Stimulated activated CD4-positive, alpha-beta T cell treated with anti-CD3 and anti-CD28 coated beads, Interleukin-15, amount 100 ng/mL, for 48 hours (primary cell): ENCODE measurements at regions not wholly inside any gene's neighbourhood (a gene's known extent, or its start where the extent isn't known, plus 50 kb on each side); places are given as distances from the start of the nearest gene placed in this dataset.

Source experiments
- DNase-seq, 2 donors: peaks; one replicate each; pipeline ENCODE4 v3.0.0-alpha.2; 2020; ENCODE audit warnings: low read depth in 2 of 2

DNA sequence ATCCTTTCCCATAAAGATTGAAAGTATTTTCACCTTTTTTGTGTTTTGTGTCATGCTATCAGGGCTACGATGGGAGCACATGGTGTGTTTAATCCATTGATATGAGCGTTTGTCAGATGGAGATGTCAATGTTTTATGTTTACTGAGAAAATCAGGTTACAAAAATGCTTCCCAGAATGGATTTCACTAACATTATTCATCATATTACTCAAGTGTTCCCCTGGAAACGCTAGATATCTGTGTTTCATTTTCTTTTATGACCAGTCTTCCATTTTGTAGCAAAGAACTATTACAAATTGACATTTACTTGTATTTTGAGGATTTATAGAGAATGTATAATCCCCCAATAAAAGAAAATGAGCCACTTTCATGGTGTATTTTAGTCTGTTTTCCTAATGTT is 293.5 kb upstream of the AKR1E2 start:
- no peak for DNase-seq

DNA sequence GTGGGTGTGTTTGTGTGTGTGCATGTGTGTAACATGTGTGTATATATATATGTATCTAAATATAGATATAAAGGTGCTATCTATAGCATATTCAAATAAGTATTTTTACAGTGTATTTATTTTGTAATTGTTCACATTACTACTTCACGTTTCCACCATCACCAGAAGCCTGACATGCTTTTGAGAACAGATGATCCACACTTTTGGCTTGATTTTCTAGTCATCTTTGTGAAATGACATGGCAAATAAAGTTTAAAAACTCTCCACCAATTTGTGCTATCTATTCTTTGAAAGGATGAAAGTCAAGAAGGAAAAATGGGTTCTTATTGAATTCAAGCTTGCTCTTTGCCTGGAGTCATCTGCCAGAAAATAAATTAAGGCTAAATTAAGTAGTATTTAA is 294.0 kb upstream of the AKR1E2 start:
- DNase-seq = no peak

DNA sequence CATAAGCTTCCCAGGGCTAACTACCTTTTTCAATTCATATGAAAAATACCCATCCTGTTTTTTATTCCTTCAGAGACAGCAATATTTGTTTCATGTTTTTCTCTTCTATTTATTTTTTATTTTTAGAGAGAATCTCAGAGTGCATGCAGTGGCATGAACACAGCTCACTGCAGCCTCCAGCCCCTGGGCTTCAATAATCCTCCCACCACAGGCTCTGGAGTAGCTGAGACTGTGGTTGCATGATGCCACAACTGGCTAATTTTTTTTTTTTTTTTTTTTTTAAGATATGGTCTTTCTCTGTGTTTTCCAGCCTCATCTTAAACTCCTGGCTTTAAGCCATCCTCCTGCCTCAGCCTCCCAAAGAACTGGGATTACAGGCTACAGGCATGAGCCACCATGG is 296.7 kb upstream of the AKR1E2 start:
- DNase-seq = no peak

DNA sequence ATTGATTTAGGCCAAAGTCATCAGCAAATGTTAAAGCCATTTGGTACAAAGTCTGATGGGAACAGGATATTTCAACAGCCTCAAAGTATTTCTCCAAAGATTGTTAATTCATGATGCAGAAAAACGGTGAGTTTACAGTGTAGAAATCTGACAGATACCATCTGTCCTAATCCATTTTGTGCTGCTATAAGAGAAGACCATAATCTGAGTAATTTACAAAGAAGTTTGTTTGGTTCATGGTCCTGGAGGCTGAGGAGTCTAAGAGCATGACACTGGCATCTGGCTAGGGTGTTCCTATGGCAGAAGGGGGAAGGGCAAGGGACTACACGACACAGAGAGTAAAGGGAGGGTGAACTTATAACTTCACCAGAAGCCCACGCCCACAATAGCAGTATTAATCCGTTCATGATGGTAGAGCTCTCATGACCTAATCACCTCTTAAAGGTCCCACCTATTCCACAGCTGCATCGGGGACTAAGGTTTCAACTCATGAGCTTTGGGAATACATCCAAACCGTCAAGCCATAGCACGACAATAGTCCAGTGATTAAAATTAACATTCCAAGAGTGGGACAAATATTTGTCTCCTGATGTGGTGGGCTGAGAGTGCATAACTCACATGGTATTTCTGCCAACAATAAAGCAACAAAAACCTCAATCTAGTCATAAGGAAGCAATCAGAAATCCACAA is 298.6 kb upstream of the AKR1E2 start:
- no peak for DNase-seq

DNA sequence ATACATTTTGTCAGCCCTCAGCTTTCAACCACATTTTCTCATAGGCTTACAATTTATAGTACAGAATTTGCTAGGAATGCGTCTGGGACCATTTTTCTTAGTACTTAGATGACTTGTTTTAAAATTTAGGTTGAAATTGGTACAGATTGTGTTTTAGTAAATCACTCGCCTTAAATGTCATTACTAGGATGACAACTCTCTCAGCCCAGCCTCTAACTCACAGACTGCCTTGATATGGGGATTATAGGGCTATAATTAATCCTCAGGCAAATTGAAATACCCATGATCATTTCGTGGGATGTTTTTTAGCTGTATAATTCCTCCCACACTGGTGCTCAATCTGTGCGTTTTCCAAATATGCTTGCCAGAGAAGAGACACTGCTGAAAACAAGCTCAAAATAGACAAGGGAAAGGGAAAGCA is 299.7 kb upstream of the AKR1E2 start:
- DNase-seq = no peak

DNA sequence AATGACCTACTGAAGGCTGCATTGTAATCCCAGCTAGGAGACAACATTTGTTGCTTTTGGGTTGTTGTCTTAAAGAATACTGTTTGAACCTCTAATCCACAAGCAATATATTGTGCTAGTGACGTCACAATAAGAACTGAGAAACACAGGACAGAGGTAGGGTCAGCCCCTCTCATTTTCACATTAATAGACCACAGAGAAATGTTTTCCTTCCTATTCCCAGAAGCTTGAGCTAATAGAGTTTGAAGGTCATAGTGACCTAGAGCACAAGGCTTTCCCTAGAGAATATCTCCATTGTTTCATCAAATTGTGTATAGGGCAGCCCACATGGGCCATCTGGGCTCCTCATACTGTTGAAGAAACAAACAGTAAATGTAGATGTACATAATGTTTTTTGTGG is 300.9 kb upstream of the AKR1E2 start:
- DNase-seq = no peak

DNA sequence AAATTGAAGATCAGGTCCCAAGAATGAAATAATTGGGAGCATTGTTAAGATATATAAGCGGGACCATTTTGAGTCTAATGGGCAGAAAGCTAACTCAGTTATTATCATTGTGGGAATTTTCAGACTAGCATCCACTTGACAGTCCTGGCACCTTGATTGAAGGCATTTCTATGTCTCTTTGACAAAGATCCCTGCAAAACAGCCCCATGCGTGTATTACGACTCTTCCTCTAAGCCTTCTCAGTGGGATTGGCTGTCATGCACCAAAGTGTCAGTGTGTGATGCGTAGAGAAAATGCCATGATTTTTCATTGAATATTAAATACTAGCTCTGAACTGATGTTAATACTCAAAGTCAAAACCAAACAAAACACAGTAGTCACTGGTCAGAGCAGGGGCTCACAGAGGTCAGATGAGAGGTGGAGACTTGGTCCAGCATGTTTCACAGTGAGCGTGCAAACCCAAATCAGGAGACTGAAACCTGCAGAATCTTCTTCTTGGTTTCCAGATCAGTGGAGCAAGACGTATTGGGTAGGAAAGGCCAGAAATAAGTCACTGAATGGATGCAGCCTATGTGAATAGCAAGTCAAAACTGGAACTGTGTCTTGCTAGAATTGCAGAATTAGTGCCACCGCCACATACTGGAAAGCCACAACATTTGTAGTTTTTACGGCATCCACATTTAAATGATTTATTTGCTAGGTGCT is 303.6 kb upstream of the AKR1E2 start:
- DNase-seq = no peak

DNA sequence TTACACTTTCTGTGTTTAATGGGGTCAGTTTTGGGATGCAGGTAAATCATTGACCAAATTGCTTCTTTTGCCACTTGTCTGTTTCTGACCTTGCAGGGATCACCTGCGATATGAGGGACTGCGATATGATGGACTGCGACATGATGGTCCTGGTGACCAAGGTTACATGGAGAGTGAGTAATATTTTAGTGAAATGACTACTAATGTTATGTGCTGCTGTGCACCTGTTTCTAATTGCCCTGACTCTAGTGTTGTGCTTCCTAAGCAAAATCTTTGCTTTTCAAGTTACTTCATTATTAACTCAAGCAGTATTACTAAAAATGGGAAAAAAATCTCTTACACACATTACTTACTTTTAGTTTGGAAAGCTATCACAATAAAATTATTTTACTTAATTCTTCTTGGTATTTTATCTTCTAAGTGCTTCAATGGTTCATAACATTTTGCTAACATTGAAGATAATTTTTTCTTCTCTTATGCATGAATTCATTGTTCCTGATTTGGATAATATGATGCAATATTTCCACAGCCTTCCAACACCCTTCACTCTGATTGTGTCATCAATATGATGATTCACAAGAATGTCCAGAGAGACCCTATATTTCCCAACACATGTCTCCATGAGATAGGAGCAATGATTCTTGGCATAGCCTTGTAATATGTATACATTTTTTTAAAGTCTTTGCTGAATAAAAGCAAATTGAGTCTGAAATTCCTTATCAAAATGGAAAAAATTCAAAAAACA is 306.2 kb upstream of the AKR1E2 start:
- DNase-seq = no peak

DNA sequence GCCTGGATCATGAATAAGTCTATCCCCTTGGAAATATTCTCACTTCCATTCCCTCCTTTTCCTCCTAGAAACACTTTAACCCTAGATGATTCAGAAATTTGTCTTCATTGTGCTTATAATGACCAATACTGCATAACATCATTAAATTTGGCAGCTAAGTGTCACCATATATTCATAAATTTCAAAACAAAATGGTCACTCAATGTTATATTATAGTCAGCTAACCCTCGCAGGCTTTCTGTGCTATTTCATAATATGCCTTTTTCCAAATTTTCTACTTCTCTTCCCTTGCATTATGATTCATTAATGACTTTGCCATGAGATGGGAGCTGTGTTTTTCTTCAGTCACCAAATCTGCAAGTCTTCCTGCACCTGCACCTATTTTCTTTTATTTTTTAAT is 308.3 kb upstream of the AKR1E2 start:
- DNase-seq = no peak

DNA sequence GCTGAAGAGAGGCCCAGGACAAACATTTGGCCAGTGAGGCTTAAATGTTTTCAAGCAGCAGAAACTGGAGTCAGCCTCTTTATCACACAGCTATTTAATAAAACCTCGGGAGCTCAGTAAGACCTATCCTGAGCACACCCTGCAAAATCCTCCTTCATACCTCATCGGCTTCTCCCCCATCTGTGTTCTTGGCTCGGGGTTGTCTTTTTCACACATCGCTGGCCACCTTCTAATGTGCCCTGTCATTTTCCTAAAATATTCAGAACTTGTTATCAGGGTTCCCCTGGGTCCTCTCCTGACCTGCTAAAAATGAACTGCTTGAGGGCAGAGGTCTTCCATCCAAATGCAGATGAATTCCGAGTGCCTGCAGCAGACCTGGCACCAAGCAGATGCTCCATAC is 310.3 kb upstream of the AKR1E2 start:
- no peak for DNase-seq

DNA sequence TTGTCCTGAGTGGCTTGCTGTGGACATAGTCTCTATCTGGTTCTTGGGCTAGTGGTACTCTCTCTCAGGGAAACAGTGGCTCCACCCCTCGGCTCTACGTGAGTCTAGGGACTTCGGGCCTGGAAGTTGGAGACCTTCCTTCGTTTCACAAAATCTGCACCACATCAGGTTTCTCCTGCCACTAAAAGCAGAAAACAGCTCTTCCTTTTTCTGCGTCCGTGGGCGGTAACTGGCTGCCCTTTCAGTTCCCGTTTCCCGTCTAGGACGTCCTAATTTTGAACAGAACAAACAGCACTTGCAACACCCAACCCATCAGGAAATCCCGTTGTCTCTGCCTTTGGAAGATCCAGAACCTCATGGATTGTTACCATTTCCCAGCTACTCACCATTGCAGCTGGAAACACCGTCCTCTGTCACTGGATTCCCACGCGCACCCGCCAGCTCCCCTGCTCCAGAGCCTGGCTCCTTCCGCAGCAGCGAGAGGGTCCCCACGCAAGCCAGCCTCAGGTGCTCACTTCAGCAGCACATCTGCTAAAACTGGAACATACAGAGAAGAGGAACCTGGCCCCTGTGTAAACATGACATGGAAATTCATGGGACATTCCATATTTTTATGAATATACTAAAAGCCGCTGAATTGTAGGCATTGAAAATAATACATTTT is 311.4 kb upstream of the AKR1E2 start:
- DNase-seq = no peak

DNA sequence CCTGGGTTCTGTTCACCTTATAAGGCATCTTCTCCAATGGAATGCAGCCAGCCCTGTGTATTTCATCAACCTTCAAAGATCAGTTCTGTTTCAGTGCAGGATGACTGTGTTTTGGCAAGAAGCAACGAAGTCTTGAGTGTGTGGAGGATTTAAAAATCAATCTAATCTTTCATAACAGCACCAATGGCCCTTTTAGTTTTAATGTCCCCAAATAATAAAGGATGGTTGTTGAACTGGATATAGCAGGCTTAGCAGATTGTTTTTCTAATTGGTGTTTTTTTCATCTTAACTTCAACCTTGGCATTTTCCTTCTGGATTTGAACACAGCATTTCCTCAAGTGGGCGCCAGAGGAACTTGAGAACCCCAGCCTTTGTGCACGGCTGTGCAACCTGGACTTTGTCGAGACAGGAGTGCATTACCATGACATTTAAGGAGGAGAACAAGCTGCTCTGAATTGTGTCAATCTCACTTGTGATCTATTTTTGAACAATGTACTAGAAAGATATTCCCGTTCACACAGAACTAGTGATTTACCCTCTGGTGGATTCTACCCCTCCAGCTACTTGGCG is 313.3 kb upstream of the AKR1E2 start:
- no peak for DNase-seq

DNA sequence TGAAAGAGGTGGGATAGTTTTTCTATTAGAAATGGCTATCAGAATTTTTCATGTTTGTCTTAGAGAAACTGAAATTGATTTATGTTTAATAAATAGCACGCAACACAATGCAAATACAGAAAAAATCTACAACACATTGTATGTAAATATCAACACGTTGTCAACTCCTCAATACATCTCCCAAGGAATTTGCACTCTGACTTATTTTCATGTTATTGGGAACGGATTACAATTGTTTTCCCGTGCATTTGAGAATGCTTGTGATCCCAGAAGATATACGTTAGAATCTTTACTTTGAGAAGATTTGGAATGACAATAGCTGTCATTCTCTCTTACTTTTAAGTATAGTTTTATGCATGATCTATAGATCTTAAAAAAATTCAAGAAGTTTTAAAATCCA is 313.8 kb upstream of the AKR1E2 start:
- DNase-seq = no peak

DNA sequence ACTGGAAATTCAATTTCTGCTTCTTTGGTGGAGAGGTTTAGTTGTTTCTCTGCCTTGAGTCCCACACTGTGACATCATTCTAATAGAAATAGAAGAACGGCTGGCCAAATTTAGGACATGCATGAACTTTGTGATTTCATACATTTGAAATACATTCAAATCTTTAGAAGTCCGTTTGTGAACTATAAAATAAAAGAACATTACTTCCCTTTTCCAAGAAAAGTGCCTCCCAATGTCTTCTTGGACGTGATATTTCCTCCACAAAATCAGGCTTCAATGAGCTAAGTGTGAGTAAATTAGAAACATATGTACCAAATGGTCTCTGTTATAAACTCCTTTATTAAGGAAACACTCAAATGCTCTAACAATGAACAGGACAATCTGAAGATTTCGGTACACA is 314.5 kb upstream of the AKR1E2 start:
- no peak for DNase-seq

DNA sequence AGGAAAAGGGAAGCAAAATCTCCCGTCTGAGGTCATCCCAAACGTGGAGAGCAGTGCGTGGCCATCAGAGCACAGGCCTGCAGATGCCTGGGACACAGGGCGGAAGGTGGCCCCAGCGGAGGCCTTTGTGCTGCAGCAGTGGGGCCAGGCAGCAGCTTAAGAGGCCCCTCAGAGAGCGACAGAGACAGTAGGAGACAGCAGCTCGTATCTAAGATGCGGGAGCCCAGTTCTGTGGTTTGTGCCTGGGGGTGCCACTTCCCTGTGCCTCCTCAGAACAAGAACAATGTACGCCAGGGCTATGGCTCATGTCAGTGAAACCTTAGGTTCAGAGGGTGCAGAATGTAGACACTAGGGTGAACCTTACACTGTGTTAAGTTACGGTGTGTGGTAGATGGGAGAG is 316.6 kb upstream of the AKR1E2 start:
- DNase-seq = no peak

DNA sequence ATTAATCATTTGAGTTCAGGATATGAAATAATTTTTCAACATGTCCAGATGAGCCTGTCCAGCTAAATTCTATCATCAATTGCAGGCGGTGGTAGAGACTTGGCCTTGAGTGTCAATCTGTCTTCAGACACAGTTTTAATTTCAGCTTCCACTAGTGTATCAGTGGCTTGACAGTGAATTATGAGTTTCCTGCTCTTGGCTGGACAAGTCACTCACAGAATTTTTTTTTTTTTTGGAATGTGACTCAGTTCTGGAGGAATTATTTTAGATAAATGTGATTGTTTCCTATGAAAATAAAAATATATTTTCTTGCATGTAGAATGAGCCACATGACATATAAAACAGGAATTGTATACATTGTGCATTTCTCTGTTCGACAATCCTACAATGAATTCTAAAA is 319.9 kb upstream of the AKR1E2 start:
- no peak for DNase-seq

DNA sequence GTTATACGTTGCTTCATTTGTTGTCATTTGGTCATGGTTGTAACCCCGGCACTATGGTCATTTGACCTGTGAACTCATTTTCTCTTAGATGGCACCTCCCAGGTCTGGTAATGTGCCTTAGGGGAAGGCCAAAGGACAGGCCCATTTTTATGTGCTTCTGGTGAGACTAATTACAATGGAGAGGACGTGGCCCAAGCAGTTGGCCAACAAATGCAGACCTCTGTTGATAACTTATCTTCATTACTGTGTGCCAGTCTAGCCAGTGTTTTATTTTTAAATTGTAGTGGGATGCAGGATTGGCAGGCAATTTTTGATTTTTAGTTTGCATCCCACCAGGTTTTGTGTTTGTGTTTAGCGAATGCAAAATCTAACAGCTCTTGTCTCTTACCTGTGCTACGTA is 321.5 kb upstream of the AKR1E2 start:
- DNase-seq = no peak

DNA sequence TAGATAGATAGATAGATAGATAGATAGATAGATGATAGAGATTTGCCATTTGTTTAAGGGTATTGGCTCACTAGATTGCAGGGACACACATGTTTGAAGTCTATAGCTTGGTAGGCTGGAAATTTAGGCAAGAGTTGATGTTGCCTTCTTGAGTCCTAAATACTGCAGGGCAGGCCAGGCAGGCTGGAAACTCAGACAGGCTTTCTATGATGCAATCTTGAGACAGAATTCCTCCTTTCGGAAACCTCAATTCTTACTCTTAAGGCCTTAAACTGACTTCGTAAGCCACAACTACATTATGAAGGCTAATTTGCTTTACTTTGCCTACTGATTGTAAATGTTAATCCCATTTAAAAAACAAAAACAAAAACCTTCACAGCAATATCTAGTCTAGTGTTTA is 322.9 kb upstream of the AKR1E2 start:
- no peak for DNase-seq

DNA sequence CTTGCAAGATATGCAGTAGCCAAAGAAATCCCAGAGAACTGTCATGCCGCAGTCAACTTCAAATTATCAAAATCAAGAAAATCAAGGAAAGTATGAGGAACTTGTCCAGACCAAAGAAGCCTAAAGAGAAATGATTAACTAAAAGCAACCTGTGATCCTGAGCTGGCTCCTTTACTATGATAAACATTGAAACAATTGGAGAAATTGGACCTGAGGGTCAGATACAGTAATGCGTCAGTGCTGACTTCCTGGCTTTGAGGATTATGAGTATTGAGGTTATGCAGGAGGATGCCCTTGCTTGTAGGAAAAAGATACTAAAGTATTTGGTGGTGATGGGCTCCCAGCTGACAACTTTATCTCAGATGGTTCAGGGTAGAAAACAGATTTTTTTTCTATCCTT is 324.7 kb upstream of the AKR1E2 start:
- DNase-seq = no peak

DNA sequence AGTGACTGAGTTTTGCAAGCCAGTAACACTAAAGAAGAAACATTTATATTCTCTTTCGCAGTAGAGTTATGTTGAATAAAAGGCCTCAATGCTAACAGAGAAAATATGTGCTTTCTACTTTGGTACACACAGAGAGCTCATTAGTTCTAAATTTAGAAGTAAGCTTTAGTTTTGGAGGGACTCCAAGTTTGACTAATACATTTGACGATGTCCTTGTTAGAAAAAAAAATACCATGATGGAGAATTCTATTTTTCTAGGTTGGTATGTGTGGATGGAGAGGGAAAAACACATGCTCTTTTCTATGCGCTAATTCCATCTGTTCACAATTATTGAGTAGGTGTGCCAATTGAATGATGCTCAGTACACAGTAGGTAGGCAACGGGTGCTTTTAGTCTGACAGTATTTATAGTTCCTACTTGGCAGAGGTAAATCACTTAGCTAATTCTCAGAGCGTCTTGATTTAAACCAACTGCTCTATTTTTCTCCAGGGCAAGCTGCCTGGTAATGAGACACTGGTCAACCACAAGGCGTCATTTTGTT is 327.2 kb upstream of the AKR1E2 start:
- no peak for DNase-seq

DNA sequence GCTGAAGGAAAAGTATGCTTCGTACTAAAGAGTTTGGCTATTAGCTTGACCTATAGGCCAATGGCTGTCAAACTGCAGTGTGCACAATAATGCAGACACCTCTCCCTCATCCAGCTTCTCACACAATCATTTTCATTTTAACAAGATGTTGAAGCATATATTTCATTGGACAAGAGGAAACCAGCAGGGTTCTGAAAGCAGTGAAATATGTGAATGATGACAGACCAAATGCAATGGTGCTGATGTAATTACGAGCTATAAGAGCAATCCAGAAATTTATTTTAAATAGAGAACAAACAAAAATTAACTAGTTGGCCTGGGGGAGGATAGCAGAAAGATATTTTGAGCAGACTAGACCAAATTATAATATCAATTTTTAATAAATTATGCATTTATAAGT is 331.5 kb upstream of the AKR1E2 start:
- no peak for DNase-seq

DNA sequence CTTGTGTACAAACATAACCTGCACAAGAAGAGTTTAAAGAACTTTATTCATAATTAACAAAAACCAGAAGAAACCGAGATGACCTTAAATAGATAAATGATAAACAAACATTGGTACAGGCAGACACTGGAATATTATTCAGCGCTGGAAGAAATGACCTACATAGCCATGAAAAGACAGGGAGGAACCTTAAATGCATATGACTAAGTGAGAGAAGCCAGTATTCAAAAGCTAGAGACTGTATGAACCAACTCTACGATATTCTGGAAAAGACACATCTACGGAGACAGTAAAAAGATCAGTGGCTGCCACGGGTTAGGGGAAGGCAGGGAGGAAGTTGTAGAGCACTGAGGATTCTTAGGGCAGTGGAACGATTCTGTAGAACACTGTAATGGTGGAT is 333.8 kb upstream of the AKR1E2 start:
- DNase-seq = no peak
